ENCODE measurements at regions not wholly inside any gene's neighbourhood (a gene's known extent, or its start where the extent isn't known, plus 50 kb on each side); places are given as distances from the start of the nearest gene placed in this dataset.

DNA sequence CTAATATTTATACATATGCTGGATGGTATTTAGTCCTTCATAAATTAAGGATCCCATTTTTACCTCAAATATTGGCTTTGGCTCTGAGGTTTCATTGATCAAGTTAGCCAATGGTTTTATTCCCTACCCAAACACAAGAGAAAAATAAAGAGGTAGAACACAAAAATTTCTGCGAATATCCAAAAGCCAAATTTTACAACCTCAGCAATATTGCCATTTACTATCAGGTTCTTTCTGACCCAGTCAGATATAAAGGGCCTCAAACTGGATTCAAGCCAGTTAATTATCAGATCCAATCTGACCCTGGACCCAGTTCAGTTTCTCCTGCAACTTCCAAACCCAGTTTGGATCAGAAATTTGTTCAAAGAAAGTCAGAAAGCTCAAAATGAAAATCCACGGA lies 998.1 kb downstream of the SI start:
- no peak for FAIRE-seq
- 58% methylated on average over 2 of the region's 2 CpGs for WGBS (ENCODE audit: missing lambda C conversion rate)
- no peak for TF ChIP-seq EHMT2 (IDR thresholded peaks at IDR 0.05; ENCODE audit: low read depth)
- TF ChIP-seq RAD21 (conservative IDR thresholded peaks at IDR 0.05 in 1 of 2, IDR thresholded peaks at IDR 0.05 in 1 of 2) = no peak
- no peak for TF ChIP-seq NPAS2 (CRISPR knock-in tag; IDR thresholded peaks at IDR 0.05; ENCODE audit: borderline replicate concordance)
- peak; percentile 61 for TF ChIP-seq MAFK (IDR thresholded peaks at IDR 0.05; ENCODE audit: partially characterized antibody)
- TF ChIP-seq, protein P1, sequence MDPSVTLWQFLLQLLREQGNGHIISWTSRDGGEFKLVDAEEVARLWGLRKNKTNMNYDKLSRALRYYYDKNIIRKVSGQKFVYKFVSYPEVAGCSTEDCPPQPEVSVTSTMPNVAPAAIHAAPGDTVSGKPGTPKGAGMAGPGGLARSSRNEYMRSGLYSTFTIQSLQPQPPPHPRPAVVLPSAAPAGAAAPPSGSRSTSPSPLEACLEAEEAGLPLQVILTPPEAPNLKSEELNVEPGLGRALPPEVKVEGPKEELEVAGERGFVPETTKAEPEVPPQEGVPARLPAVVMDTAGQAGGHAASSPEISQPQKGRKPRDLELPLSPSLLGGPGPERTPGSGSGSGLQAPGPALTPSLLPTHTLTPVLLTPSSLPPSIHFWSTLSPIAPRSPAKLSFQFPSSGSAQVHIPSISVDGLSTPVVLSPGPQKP (IDR thresholded peaks at IDR 0.05; ENCODE audit: low read depth, low read length) = no peak
- TF ChIP-seq, protein P2, sequence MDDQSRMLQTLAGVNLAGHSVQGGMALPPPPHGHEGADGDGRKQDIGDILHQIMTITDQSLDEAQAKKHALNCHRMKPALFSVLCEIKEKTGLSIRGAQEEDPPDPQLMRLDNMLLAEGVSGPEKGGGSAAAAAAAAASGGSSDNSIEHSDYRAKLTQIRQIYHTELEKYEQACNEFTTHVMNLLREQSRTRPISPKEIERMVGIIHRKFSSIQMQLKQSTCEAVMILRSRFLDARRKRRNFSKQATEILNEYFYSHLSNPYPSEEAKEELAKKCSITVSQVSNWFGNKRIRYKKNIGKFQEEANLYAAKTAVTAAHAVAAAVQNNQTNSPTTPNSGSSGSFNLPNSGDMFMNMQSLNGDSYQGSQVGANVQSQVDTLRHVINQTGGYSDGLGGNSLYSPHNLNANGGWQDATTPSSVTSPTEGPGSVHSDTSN (IDR thresholded peaks at IDR 0.05) = no peak
- TF ChIP-seq CBX8 (IDR thresholded peaks at IDR 0.05) = no peak
- no peak for TF ChIP-seq SMC3 (IDR thresholded peaks at IDR 0.05)
- TF ChIP-seq KDM5A (IDR thresholded peaks at IDR 0.05) = no peak
- CTCF ChIA-PET = no interaction called here
- H3K9me3 ChIP-seq = 0 out of 3 replicates have a peak, but pooled peaks cover 3% of the 10 kb centered on the region
- no peak overlapping the region for H3K4me3 ChIP-seq
- no peak for ATAC-seq
- POLR2A ChIA-PET = no interaction called here
- H3K4me2 ChIP-seq = no peak overlapping the region
- no peaks in the 10 kb centered on the region for H3K4me1 ChIP-seq
- no peak overlapping the region for H3K27ac ChIP-seq
- no peak for DNase-seq (ENCODE audit: low read depth in 1 of 2, low spot score in 1 of 2)

DNA sequence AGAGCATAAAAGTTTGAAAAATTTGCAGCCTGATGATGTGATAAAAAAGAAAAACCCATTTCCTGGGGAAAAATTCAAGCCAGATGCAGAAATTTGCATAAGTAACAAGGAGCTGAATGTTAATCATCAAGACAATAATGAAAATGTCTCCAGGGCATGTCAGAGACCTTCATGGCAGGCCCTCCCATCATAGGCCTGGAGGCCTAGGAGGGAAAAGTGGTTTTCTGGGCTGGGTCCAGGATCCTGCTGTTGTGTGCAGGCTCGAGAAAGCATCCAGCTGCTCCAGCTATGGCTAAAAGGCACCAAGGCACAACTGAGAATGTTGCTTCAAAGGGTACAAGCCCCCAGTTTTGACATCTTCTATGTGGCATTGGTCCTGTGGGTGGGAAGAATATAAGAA lies 1014.0 kb downstream of the SI start:
- CTCF ChIA-PET = no interaction called here
- Histone ChIP-seq H3K4me3 (no peak overlapping the region), H3K27ac (no peak overlapping the region), H3K9me3 (no peaks in the 10 kb centered on the region; the same call in 2 of the 3 replicates), H3K4me2 (no peak overlapping the region), H3K4me1 (no peaks in the 10 kb centered on the region)
- ATAC-seq = no peak
- 13% methylated on average over 1 of the region's 1 CpG for WGBS (ENCODE audit: missing lambda C conversion rate)
- no peak for FAIRE-seq
- TF ChIP-seq EHF (CRISPR knock-in tag; IDR thresholded peaks at IDR 0.05) = no peak
- TF ChIP-seq NPAS2 (CRISPR knock-in tag; IDR thresholded peaks at IDR 0.05; ENCODE audit: borderline replicate concordance) = no peak
- TF ChIP-seq BHLHE40 (IDR thresholded peaks at IDR 0.05; ENCODE audit: low read depth, low read length) = no peak
- TF ChIP-seq CHD2 (IDR thresholded peaks at IDR 0.05; ENCODE audit: low read length, partially characterized antibody) = no peak
- no peak for TF ChIP-seq MAZ (IDR thresholded peaks at IDR 0.05; ENCODE audit: borderline replicate concordance, low read depth, low read length)
- no peak for TF ChIP-seq KDM5A (IDR thresholded peaks at IDR 0.05)
- POLR2A ChIA-PET = no interaction called here
- DNase-seq (ENCODE audit: low read depth in 1 of 2, low spot score in 1 of 2) = no peak

DNA sequence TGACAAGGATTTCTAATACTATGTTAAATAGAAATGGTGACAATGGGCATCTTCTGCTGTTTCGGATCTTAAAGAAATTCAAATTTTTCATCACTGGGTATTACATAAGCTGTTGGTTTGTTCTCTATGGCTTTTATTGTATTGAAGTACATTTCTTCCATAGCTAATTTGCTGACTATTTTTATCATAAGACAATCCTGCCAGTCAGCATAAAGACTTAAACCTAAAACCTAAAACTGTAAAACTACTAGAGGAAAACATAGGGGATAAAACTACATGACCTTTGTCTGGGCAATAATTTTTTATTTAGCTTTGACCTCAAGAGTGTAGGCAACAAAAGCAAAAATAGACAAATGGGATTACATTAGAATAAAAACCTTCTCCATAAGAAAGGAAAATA lies 1017.4 kb downstream of the SI start:
- no peak for FAIRE-seq
- Histone ChIP-seq H3K9me3 (no peaks in the 10 kb centered on the region; the same call in 2 of the 3 replicates), H3K4me3 (no peak overlapping the region), H3K27ac (no peak overlapping the region), H3K4me1 (no peaks in the 10 kb centered on the region), H3K4me2 (no peak overlapping the region)
- WGBS (ENCODE audit: missing lambda C conversion rate) = 26% methylated on average over 1 of the region's 1 CpG
- DNase-seq (ENCODE audit: low read depth in 1 of 2, low spot score in 1 of 2) = no peak
- no peak for ATAC-seq
- POLR2A ChIA-PET = no interaction called here
- CTCF ChIA-PET = no interaction called here
- TF ChIP-seq MYC (IDR thresholded peaks at IDR 0.05; ENCODE audit: borderline replicate concordance, low read length) = no peak
- TF ChIP-seq, protein P3, sequence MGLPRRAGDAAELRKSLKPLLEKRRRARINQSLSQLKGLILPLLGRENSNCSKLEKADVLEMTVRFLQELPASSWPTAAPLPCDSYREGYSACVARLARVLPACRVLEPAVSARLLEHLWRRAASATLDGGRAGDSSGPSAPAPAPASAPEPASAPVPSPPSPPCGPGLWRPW (IDR thresholded peaks at IDR 0.05) = no peak
- no peak for TF ChIP-seq ZSCAN20 (CRISPR knock-in tag; IDR thresholded peaks at IDR 0.05)
- TF ChIP-seq MAFK (IDR thresholded peaks at IDR 0.05; ENCODE audit: partially characterized antibody) = peak; percentile 64

DNA sequence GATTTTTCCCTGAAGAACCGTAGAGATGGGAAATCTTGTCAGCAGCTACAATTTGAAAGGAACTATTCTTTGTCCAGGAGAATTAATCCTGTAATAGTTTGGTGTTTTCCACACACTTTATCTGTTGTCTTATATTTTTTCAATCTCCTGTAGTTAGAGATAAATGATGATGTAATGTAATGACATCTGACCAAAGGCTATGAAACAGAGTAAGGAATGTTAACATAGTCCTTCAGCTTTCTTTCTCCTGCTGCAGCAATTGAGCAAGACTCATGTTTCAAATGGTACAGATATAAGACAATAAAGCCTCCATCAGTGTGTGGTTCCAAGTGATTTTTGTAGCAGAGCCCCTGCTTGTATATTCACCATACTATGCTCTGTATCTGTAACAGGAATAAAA lies 1028.4 kb downstream of the SI start:
- ATAC-seq (no peak), FAIRE-seq (no peak), DNase-seq (ENCODE audit: low read depth in 1 of 2, low spot score in 1 of 2) (no peak)
- Histone ChIP-seq H3K9me3 (no peaks in the 10 kb centered on the region), H3K27ac (no peak overlapping the region), H3K4me2 (no peak overlapping the region), H3K4me1 (no peaks in the 10 kb centered on the region), H3K4me3 (no peak overlapping the region)
- TF ChIP-seq, protein P3 (IDR thresholded peaks at IDR 0.05) = no peak
- TF ChIP-seq, protein P4, sequence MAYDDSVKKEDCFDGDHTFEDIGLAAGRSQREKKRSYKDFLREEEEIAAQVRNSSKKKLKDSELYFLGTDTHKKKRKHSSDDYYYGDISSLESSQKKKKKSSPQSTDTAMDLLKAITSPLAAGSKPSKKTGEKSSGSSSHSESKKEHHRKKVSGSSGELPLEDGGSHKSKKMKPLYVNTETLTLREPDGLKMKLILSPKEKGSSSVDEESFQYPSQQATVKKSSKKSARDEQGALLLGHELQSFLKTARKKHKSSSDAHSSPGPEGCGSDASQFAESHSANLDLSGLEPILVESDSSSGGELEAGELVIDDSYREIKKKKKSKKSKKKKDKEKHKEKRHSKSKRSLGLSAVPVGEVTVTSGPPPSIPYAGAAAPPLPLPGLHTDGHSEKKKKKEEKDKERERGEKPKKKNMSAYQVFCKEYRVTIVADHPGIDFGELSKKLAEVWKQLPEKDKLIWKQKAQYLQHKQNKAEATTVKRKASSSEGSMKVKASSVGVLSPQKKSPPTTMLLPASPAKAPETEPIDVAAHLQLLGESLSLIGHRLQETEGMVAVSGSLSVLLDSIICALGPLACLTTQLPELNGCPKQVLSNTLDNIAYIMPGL (CRISPR knock-in tag; IDR thresholded peaks at IDR 0.05; ENCODE audit: borderline replicate concordance) = no peak
- TF ChIP-seq EHMT2 (IDR thresholded peaks at IDR 0.05; ENCODE audit: low read depth) (no peak), TFCP2L1 (CRISPR knock-in tag; IDR thresholded peaks at IDR 0.05) (no peak), JUN (IDR thresholded peaks at IDR 0.05) (no peak), ZNF302 (CRISPR knock-in tag; IDR thresholded peaks at IDR 0.05) (no peak), NR3C1 (IDR thresholded peaks at IDR 0.05) (no peak)
- TF ChIP-seq, protein P5, sequence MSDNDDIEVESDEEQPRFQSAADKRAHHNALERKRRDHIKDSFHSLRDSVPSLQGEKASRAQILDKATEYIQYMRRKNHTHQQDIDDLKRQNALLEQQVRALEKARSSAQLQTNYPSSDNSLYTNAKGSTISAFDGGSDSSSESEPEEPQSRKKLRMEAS (IDR thresholded peaks at IDR 0.05) = no peak
- TF ChIP-seq, protein P6, sequence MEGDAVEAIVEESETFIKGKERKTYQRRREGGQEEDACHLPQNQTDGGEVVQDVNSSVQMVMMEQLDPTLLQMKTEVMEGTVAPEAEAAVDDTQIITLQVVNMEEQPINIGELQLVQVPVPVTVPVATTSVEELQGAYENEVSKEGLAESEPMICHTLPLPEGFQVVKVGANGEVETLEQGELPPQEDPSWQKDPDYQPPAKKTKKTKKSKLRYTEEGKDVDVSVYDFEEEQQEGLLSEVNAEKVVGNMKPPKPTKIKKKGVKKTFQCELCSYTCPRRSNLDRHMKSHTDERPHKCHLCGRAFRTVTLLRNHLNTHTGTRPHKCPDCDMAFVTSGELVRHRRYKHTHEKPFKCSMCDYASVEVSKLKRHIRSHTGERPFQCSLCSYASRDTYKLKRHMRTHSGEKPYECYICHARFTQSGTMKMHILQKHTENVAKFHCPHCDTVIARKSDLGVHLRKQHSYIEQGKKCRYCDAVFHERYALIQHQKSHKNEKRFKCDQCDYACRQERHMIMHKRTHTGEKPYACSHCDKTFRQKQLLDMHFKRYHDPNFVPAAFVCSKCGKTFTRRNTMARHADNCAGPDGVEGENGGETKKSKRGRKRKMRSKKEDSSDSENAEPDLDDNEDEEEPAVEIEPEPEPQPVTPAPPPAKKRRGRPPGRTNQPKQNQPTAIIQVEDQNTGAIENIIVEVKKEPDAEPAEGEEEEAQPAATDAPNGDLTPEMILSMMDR (IDR thresholded peaks at IDR 0.05) = no peak
- POLR2A ChIA-PET = no interaction called here
- WGBS (ENCODE audit: missing lambda C conversion rate) = 17% methylated on average over 1 of the region's 1 CpG
- CTCF ChIA-PET = no interaction called here

All from A549 (cell line).